Adrenal gland (tissue), 5 donors: ENCODE measurements at regions not wholly inside any gene's neighbourhood (a gene's known extent, or its start where the extent isn't known, plus 50 kb on each side); places are given as distances from the start of the nearest gene placed in this dataset.

ENCODE experiments used
- POLR2A ChIP-seq, 2 donors: fragments of 450-650 bp; IDR thresholded peaks; one replicate each; pipeline ENCODE4 v1.6.1; 2017; ENCODE audit warnings: antibody characterized with exemption in 2 of 2, mild to moderate bottlenecking in 2 of 2, moderate library complexity in 1 of 2
- TF ChIP-seq, protein P1 (sequence below), 6 experiments: fragments of 450-650 bp in 4 of 6; fragments of 200-600 bp in 2 of 6; sonication (generic) in 1 of 6; IDR thresholded peaks; 1 replicate in 5 of 6; 2 replicates in 1 of 6; pipeline versions ENCODE4 v1.5.1 to v1.8.0; 2016 to 2021; ENCODE audit warnings: antibody characterized with exemption in 6 of 6, mild to moderate bottlenecking in 2 of 6, moderate library complexity in 1 of 6
- donor health status: DM: no; HTN: no; CAD: no.

DNA sequence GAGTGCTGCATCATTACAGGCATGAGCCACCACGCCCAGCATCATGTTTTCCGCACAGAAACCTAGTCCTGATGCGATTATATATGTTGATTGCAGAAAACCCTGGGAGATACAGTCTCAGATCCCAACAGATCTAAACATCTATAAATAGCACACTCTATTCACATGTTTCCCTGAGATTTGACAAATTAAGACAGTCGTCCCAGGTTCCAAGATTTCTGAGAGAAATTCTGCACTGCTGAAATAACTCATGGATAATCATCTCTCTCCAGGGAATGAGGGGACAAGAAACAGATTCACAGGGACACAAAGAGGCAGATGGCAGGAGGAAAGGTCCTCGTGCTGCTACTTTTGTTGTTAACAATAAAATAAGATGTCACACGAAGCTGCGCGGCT, 393.1 kb upstream of the CELF2 start:
- TF ChIP-seq POLR2A (IDR thresholded peaks at IDR 0.05): no peak
- TF ChIP-seq, protein P1, sequence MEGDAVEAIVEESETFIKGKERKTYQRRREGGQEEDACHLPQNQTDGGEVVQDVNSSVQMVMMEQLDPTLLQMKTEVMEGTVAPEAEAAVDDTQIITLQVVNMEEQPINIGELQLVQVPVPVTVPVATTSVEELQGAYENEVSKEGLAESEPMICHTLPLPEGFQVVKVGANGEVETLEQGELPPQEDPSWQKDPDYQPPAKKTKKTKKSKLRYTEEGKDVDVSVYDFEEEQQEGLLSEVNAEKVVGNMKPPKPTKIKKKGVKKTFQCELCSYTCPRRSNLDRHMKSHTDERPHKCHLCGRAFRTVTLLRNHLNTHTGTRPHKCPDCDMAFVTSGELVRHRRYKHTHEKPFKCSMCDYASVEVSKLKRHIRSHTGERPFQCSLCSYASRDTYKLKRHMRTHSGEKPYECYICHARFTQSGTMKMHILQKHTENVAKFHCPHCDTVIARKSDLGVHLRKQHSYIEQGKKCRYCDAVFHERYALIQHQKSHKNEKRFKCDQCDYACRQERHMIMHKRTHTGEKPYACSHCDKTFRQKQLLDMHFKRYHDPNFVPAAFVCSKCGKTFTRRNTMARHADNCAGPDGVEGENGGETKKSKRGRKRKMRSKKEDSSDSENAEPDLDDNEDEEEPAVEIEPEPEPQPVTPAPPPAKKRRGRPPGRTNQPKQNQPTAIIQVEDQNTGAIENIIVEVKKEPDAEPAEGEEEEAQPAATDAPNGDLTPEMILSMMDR (IDR thresholded peaks at IDR 0.05): no peak
